K562 (cell line): ENCODE measurements at regions not wholly inside any gene's neighbourhood (a gene's known extent, or its start where the extent isn't known, plus 50 kb on each side); places are given as distances from the start of the nearest gene placed in this dataset.

ENCODE experiments used
- ASH1L ChIP-seq: fragments of 450-650 bp; IDR thresholded peaks from 2 replicates; pipeline ENCODE4 v1.6.1; 2018; ENCODE audit warnings: borderline replicate concordance, mild to moderate bottlenecking, low read depth; ENCODE audit not compliant: partially characterized antibody
- BHLHE40 ChIP-seq: IDR thresholded peaks from 2 replicates; pipeline ENCODE4 v1.6.1; 2011; ENCODE audit warnings: low read length, improper control_type of control experiment
- CBX8 ChIP-seq: fragments of 200-600 bp; sonication (generic); IDR thresholded peaks from 2 replicates; pipeline ENCODE4 v1.6.1; 2012; ENCODE audit warnings: borderline replicate concordance, mixed run types, low read depth, mild to moderate bottlenecking, moderate library complexity, mixed read lengths, low read length, control low read depth, inconsistent platforms; ENCODE audit not compliant: poor library complexity, severe bottlenecking; ENCODE audit errors: extremely low read depth
- GTF2E2 ChIP-seq: fragments of 200-800 bp; sonication (Bioruptor generic); IDR thresholded peaks from 2 replicates; pipeline ENCODE4 v1.6.1; 2016; ENCODE audit warnings: missing genetic modification characterization, missing compliant biosample characterization
- HMG20B ChIP-seq: fragments of 250-450 bp; sonication (Bioruptor Pico); IDR thresholded peaks from 2 replicates; pipeline ENCODE4 v1.5.0; 2021; ENCODE audit warnings: mild to moderate bottlenecking
- MTA3 ChIP-seq: fragments of 450-650 bp; formaldehyde crosslinking; IDR thresholded peaks from 2 replicates; pipeline ENCODE4 v1.6.1; 2017; ENCODE audit warnings: mild to moderate bottlenecking, borderline replicate concordance
- PTBP1 ChIP-seq: fragments of 200-400 bp; formaldehyde crosslinking; IDR thresholded peaks from 2 replicates; pipeline ENCODE4 v1.6.1; 2017; ENCODE audit warnings: low read depth, low read length
- RUNX1 ChIP-seq: sonication (generic); IDR thresholded peaks from 2 replicates; pipeline ENCODE4 v1.6.1; 2016; ENCODE audit warnings: antibody characterized with exemption, low read depth
- TFAP4 ChIP-seq: sonication (generic); formaldehyde crosslinking; IDR thresholded peaks from 2 replicates; pipeline ENCODE4 v1.8.0; 2022; ENCODE audit warnings: missing genetic modification reagents, mild to moderate bottlenecking, moderate library complexity, borderline replicate concordance
- ZNF197 ChIP-seq: fragments of 200-800 bp; sonication (Bioruptor generic); IDR thresholded peaks from 2 replicates; pipeline ENCODE4 v1.6.1; 2016; ENCODE audit warnings: low read depth, missing genetic modification characterization, missing compliant biosample characterization
- ZNF445 ChIP-seq: fragments of 250-450 bp; sonication (Bioruptor Pico); IDR thresholded peaks from 2 replicates; pipeline ENCODE4 v1.4.0; 2020; ENCODE audit warnings: low read depth, mild to moderate bottlenecking, moderate library complexity
- ZNF592 ChIP-seq: fragments of 450-650 bp; IDR thresholded peaks from 2 replicates; pipeline ENCODE4 v1.6.1; 2017; ENCODE audit warnings: antibody characterized with exemption, mild to moderate bottlenecking
- ZNF695 ChIP-seq: fragments of 450-650 bp; formaldehyde crosslinking; IDR thresholded peaks from 2 replicates; pipeline ENCODE4 v1.4.0; 2020; ENCODE audit warnings: mild to moderate bottlenecking, moderate library complexity
- TF ChIP-seq, protein P1 (sequence below), 3 experiments: IDR thresholded peaks in 2 of 3; conservative IDR thresholded peaks in 1 of 3; 2 replicates each; pipeline ENCODE4 v1.5.1; 2011 to 2012; ENCODE audit warnings: low read length in 3 of 3, mild to moderate bottlenecking in 3 of 3, control low read depth in 2 of 3, improper control_type of control experiment in 1 of 3, inconsistent platforms in 1 of 3, low read depth in 1 of 3, mixed read lengths in 1 of 3, moderate library complexity in 1 of 3; ENCODE audit not compliant: insufficient read depth in 2 of 3
- TF ChIP-seq, protein P2 (sequence below): fragments of 250-450 bp; sonication (Bioruptor Pico); IDR thresholded peaks from 2 replicates; pipeline ENCODE4 v1.8.0; 2021; ENCODE audit warnings: borderline replicate concordance, mild to moderate bottlenecking, moderate library complexity; ENCODE audit not compliant: poor library complexity, severe bottlenecking
- TF ChIP-seq, protein P3 (sequence below), 2 experiments: IDR thresholded peaks; 2 replicates each; pipeline ENCODE4 v1.6.1; 2011; ENCODE audit warnings: borderline replicate concordance in 1 of 2, control low read depth in 1 of 2, low read depth in 1 of 2, low read length in 1 of 2, mild to moderate bottlenecking in 1 of 2, mixed read lengths in 1 of 2, moderate library complexity in 1 of 2; ENCODE audit not compliant: insufficient read depth in 1 of 2, insufficient read length in 1 of 2, poor library complexity in 1 of 2, severe bottlenecking in 1 of 2; ENCODE audit errors: extremely low read depth in 1 of 2

GRCh38 chr3:72447059-72447946 is 400.9 kb downstream of the SHQ1 start (continued):
- TF ChIP-seq, protein P1, sequence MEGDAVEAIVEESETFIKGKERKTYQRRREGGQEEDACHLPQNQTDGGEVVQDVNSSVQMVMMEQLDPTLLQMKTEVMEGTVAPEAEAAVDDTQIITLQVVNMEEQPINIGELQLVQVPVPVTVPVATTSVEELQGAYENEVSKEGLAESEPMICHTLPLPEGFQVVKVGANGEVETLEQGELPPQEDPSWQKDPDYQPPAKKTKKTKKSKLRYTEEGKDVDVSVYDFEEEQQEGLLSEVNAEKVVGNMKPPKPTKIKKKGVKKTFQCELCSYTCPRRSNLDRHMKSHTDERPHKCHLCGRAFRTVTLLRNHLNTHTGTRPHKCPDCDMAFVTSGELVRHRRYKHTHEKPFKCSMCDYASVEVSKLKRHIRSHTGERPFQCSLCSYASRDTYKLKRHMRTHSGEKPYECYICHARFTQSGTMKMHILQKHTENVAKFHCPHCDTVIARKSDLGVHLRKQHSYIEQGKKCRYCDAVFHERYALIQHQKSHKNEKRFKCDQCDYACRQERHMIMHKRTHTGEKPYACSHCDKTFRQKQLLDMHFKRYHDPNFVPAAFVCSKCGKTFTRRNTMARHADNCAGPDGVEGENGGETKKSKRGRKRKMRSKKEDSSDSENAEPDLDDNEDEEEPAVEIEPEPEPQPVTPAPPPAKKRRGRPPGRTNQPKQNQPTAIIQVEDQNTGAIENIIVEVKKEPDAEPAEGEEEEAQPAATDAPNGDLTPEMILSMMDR (IDR thresholded peaks at IDR 0.05 in 2 of 3, conservative IDR thresholded peaks at IDR 0.05 in 1 of 3; ENCODE audit: insufficient read depth in 2 of 3, low read depth in 1 of 3, low read length in 3 of 3) = no peak
- TF ChIP-seq PTBP1 = no peak
- TF ChIP-seq HMG20B (CRISPR knock-in tag) = no peak
- TF ChIP-seq CBX8 = no peak
- peak; percentile 73 for TF ChIP-seq BHLHE40
- TF ChIP-seq MTA3 = no peak; the same call in 1 of the 2 replicates
- peak; percentile 98 for TF ChIP-seq ZNF592
- peak; percentile 83 for TF ChIP-seq ZNF197 (CRISPR knock-in tag)
- peak; percentile 49; the same call in 1 of the 2 replicates for TF ChIP-seq TFAP4 (CRISPR knock-in tag)
- TF ChIP-seq, protein P2, sequence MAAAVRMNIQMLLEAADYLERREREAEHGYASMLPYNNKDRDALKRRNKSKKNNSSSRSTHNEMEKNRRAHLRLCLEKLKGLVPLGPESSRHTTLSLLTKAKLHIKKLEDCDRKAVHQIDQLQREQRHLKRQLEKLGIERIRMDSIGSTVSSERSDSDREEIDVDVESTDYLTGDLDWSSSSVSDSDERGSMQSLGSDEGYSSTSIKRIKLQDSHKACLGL (CRISPR knock-in tag) = peak; percentile 39
- no peak for TF ChIP-seq RUNX1
- no peak for TF ChIP-seq GTF2E2 (tag)
- TF ChIP-seq ASH1L = no peak
- TF ChIP-seq ZNF445 = no peak
- no peak for TF ChIP-seq ZNF695 (CRISPR knock-in tag)
- TF ChIP-seq, protein P3, sequence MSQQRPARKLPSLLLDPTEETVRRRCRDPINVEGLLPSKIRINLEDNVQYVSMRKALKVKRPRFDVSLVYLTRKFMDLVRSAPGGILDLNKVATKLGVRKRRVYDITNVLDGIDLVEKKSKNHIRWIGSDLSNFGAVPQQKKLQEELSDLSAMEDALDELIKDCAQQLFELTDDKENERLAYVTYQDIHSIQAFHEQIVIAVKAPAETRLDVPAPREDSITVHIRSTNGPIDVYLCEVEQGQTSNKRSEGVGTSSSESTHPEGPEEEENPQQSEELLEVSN (IDR thresholded peaks at IDR 0.05; ENCODE audit: borderline replicate concordance in 1 of 2, extremely low read depth in 1 of 2, insufficient read depth in 1 of 2, insufficient read length in 1 of 2, low read depth in 1 of 2, low read length in 1 of 2, poor library complexity in 1 of 2, severe bottlenecking in 1 of 2) = peak; percentile 96 to 97
